A549 (cell line): ENCODE measurements at regions not wholly inside any gene's neighbourhood (a gene's known extent, or its start where the extent isn't known, plus 50 kb on each side); places are given as distances from the start of the nearest gene placed in this dataset.

Experiments
- ATAC-seq, 2 experiments: fragments of 200-7000 bp in 1 of 2; fragments of >200 bp in 1 of 2; cut with Nextera tagmentation in 1 of 2; cut with Tn5 transposase in 1 of 2; 3 replicates each; pipeline versions ENCODE4 v1.8.0 to v1.9.1; 2018 to 2020; ENCODE audit warnings: mild to moderate bottlenecking in 1 of 2, moderate library complexity in 1 of 2
- CTCF ChIA-PET: fragments of 300-600 bp; sonication (Branson Sonifier 250); formaldehyde crosslinking; extraction: SDS; loops from one replicate; lab custom pipeline; 2021; ENCODE audit warnings: antibody characterized with exemption, inconsistent platforms; lab: Yijun Ruan, JAX
- POLR2A ChIA-PET: fragments of 350-600 bp; formaldehyde crosslinking; extraction: SDS; loops from one replicate; lab custom pipeline; 2021; ENCODE audit warnings: antibody characterized with exemption, inconsistent platforms; lab: Yijun Ruan, JAX
- DNase-seq, 2 experiments: peaks; one replicate each; pipeline versions ENCODE4 v3.0.0 to v3.0.0-alpha.2; 2011 to 2016; ENCODE audit warnings: low read depth in 1 of 2, low spot score in 1 of 2
- FAIRE-seq: peaks from 2 replicates; lab custom pipeline; 2011; peaks lifted over from hg19 to GRCh38; lab: Jason Lieb, UNC
- H3K27ac ChIP-seq, 2 experiments: fragments of >200 bp; sonication (Bioruptor Twin); formaldehyde crosslinking; 3 replicates each; pipeline ENCODE4 v1.5.1; 2016 to 2017
- H3K4me1 ChIP-seq: fragments of >200 bp; sonication (Bioruptor Twin); formaldehyde crosslinking; 3 replicates; pipeline ENCODE4 v1.6.1; 2016
- H3K4me2 ChIP-seq: fragments of >200 bp; sonication (Bioruptor Twin); formaldehyde crosslinking; 3 replicates; pipeline ENCODE4 v1.6.1; 2016
- H3K4me3 ChIP-seq: fragments of >200 bp; sonication (Bioruptor Twin); formaldehyde crosslinking; 3 replicates; pipeline ENCODE4 v1.5.1; 2016
- H3K9me3 ChIP-seq: fragments of >200 bp; sonication (Bioruptor Twin); formaldehyde crosslinking; 3 replicates; pipeline ENCODE4 v1.6.1; 2016
- BHLHE40 ChIP-seq: IDR thresholded peaks from 2 replicates; pipeline ENCODE4 v1.6.1; 2012; ENCODE audit warnings: low read depth, low read length, inconsistent platforms
- CBX2 ChIP-seq: fragments of 200-600 bp; sonication (generic); IDR thresholded peaks from 2 replicates; pipeline ENCODE4 v1.6.1; 2016; ENCODE audit warnings: low read depth, mild to moderate bottlenecking, borderline replicate concordance
- CHD4 ChIP-seq: fragments of 200-600 bp; sonication (generic); IDR thresholded peaks from 2 replicates; pipeline ENCODE4 v1.6.1; 2016; ENCODE audit warnings: antibody characterized with exemption, mild to moderate bottlenecking, borderline replicate concordance
- EP300 ChIP-seq, 2 experiments: fragments of >200 bp; sonication (Bioruptor Twin); formaldehyde crosslinking; IDR thresholded peaks; 2 replicates in 1 of 2; 3 replicates in 1 of 2; pipeline ENCODE4 v1.6.1; 2016 to 2017
- ESRRA ChIP-seq: fragments of 150-350 bp; IDR thresholded peaks from 2 replicates; pipeline ENCODE4 v1.6.1; 2014; ENCODE audit warnings: mild to moderate bottlenecking, low read length, borderline replicate concordance
- FOSL2 ChIP-seq, 2 experiments: fragments of 450-650 bp in 1 of 2; fragments of >200 bp in 1 of 2; sonication (Bioruptor Twin) in 1 of 2; formaldehyde crosslinking; IDR thresholded peaks; 2 replicates each; pipeline versions ENCODE4 v1.5.0 to v1.6.1; 2016 to 2020; ENCODE audit warnings: mild to moderate bottlenecking in 1 of 2, moderate library complexity in 1 of 2
- JUNB ChIP-seq: fragments of >200 bp; sonication (Bioruptor Twin); formaldehyde crosslinking; IDR thresholded peaks from 2 replicates; pipeline ENCODE4 v1.6.1; 2016
- KDM1A ChIP-seq: fragments of 200-600 bp; sonication (generic); IDR thresholded peaks from 2 replicates; pipeline ENCODE4 v1.6.1; 2016; ENCODE audit warnings: low read depth, mild to moderate bottlenecking
- MAFK ChIP-seq: fragments of 450-650 bp; IDR thresholded peaks from 2 replicates; pipeline ENCODE4 v1.6.1; 2014; ENCODE audit not compliant: partially characterized antibody
- MYC ChIP-seq: IDR thresholded peaks from 2 replicates; pipeline ENCODE4 v1.6.1; 2012; ENCODE audit warnings: mild to moderate bottlenecking, inconsistent platforms, low read length, improper control_type of control experiment, borderline replicate concordance
- NR3C1 ChIP-seq: fragments of >200 bp; sonication (Bioruptor Twin); formaldehyde crosslinking; IDR thresholded peaks from 3 replicates; pipeline ENCODE4 v1.6.1; 2017
- PHF8 ChIP-seq: fragments of 200-600 bp; sonication (generic); IDR thresholded peaks from 2 replicates; pipeline ENCODE4 v1.6.1; 2016; ENCODE audit warnings: low read depth, mild to moderate bottlenecking, antibody characterized with exemption, moderate library complexity, borderline replicate concordance
- POLR2AphosphoS2 ChIP-seq: conservative IDR thresholded peaks from 2 replicates; pipeline ENCODE4 v1.6.1; 2012; ENCODE audit warnings: low read length, improper control_type of control experiment, inconsistent platforms
- RAD21 ChIP-seq, 2 experiments: fragments of >200 bp in 1 of 2; sonication (Bioruptor Twin) in 1 of 2; formaldehyde crosslinking in 1 of 2; IDR thresholded peaks in 1 of 2; conservative IDR thresholded peaks in 1 of 2; 2 replicates in 1 of 2; 3 replicates in 1 of 2; pipeline ENCODE4 v1.6.1; 2012 to 2018; ENCODE audit warnings: inconsistent platforms in 1 of 2
- RFX5 ChIP-seq: fragments of 450-650 bp; IDR thresholded peaks from 2 replicates; pipeline ENCODE4 v1.7.1; 2014; ENCODE audit warnings: antibody characterized with exemption, mild to moderate bottlenecking, moderate library complexity
- RNF2 ChIP-seq: fragments of 200-600 bp; sonication (generic); IDR thresholded peaks from 2 replicates; pipeline ENCODE4 v1.6.1; 2016; ENCODE audit warnings: low read depth, mild to moderate bottlenecking, antibody characterized with exemption, moderate library complexity, borderline replicate concordance
- SREBF2 ChIP-seq: fragments of 450-650 bp; IDR thresholded peaks from 2 replicates; pipeline ENCODE4 v1.6.1; 2014; ENCODE audit warnings: mild to moderate bottlenecking, moderate library complexity
- TFCP2L1 ChIP-seq: fragments of 250-450 bp; sonication (Bioruptor Pico); IDR thresholded peaks from 2 replicates; pipeline ENCODE4 v1.5.0; 2021; ENCODE audit warnings: mild to moderate bottlenecking
- TP53 ChIP-seq: fragments of 250-450 bp; sonication (Bioruptor Pico); IDR thresholded peaks from 2 replicates; pipeline ENCODE4 v1.5.0; 2021; ENCODE audit warnings: mild to moderate bottlenecking, moderate library complexity
- ZC3H11A ChIP-seq: fragments of 450-650 bp; IDR thresholded peaks from 2 replicates; pipeline ENCODE4 v1.6.1; 2014; ENCODE audit warnings: antibody characterized with exemption, mild to moderate bottlenecking
- WGBS: methylation state at CpG from one replicate; pipeline ENCODE4 v1.1.6; 2017; ENCODE audit errors: missing lambda C conversion rate; 5-methylcytosine and 5-hydroxymethylcytosine counted together
- TF ChIP-seq, protein P1 (sequence below): fragments of >200 bp; sonication (Bioruptor Twin); formaldehyde crosslinking; IDR thresholded peaks from 3 replicates; pipeline ENCODE4 v1.6.1; 2016
- TF ChIP-seq, protein P2 (sequence below): fragments of 200-600 bp; sonication (generic); IDR thresholded peaks from 2 replicates; pipeline ENCODE4 v1.6.1; 2016; ENCODE audit warnings: antibody characterized with exemption, mild to moderate bottlenecking, moderate library complexity
- TF ChIP-seq, protein P3 (sequence below): fragments of 450-650 bp; IDR thresholded peaks from 2 replicates; pipeline ENCODE4 v1.6.1; 2014; ENCODE audit warnings: antibody characterized with exemption

DNA sequence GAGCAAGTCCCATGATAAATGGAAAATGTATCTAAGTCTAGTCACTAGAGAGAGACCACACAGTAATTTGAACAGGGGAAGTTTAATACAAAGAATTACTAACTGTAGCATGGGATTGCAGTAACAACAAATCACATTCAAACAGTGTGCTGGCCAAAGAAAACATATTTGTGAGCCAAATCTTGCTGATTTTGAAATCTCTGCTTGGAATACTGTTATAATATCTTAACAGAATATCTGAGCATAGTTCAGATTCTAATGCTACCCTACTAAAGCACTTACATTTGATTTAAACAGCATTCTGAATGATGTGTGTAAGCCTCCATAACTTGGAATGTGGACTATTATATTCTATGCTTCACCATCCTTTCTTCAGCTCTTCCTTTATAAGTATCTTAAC lies 270.0 kb upstream of the BRINP3 start:
- DNase-seq (no peak), ATAC-seq (no peak)
- H3K4me1 ChIP-seq: no peaks in the 10 kb centered on the region
- no peak overlapping the region for H3K27ac ChIP-seq
- ChIA-PET POLR2A (no interaction called here), CTCF (no interaction called here)
- no peaks in the 10 kb centered on the region for H3K9me3 ChIP-seq
- TF ChIP-seq, protein P1, sequence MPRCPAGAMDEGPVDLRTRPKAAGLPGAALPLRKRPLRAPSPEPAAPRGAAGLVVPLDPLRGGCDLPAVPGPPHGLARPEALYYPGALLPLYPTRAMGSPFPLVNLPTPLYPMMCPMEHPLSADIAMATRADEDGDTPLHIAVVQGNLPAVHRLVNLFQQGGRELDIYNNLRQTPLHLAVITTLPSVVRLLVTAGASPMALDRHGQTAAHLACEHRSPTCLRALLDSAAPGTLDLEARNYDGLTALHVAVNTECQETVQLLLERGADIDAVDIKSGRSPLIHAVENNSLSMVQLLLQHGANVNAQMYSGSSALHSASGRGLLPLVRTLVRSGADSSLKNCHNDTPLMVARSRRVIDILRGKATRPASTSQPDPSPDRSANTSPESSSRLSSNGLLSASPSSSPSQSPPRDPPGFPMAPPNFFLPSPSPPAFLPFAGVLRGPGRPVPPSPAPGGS: no peak
- no peak for TF ChIP-seq KDM1A
- TF ChIP-seq, all 56 proteins: peak for 0
- FAIRE-seq: no peak
- H3K4me2 ChIP-seq: no peak overlapping the region
- no peak overlapping the region for H3K4me3 ChIP-seq

DNA sequence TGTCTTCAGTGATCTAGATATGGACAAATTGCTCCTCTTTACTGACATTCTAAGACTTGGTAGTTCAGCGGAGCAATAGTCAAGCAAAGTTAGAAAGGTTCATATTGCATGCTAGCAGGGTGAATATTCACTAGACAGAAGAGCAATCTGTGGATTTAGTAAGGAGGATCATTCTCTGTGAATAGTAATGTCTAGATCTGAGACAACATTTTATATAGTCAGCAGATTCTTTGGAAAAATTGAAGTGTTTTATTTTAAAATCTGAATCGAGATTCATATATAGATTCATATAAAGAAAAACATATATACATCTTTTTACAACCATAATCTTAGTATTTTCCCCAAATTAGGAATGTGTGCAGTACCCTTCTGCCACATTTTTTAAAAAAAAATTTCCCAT lies 274.5 kb upstream of the BRINP3 start:
- Histone ChIP-seq H3K4me3 (no peak overlapping the region), H3K27ac (no peak overlapping the region), H3K9me3 (no peaks in the 10 kb centered on the region), H3K4me2 (no peak overlapping the region), H3K4me1 (no peaks in the 10 kb centered on the region)
- FAIRE-seq: no peak
- ChIA-PET POLR2A (no interaction called here), CTCF (no interaction called here)
- DNase-seq: no peak
- ATAC-seq: no peak
- TF ChIP-seq MAFK (peak; percentile 48), TP53 (CRISPR knock-in tag) (no peak), SREBF2 (no peak), PHF8 (no peak), RNF2 (no peak), CBX2 (no peak)
- WGBS: 39% methylated on average over 2 of the region's 2 CpGs

DNA sequence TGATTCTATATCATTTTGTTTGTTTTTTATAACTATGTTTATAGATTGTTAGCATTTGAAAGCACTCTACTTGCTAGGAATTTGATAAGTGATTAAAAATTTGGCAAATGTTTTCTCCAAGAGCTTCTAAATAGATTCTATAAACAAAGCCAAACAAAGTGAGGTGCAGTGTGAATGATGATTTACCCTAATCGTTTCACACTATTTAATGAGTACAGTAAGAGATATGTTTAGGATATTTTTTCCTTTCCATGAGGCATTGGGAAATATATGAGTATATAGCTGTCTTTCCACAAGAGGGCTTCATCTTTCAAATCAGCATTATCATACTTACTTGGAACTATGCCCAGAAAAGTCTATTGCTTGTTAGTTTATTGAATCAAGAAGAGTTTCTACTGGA lies 277.0 kb upstream of the BRINP3 start:
- 0% methylated on average over 1 of the region's 1 CpG for WGBS
- TF ChIP-seq CHD4 (no peak), FOSL2 (IDR thresholded peaks at IDR 0.05) (no peak), FOSL2 (CRISPR knock-in tag; IDR thresholded peaks at IDR 0.05) (no peak), NR3C1 (no peak), TFCP2L1 (no peak), BHLHE40 (no peak), MYC (no peak), RFX5 (no peak), JUNB (no peak), ZC3H11A (no peak), EP300 (IDR thresholded peaks at IDR 0.05) (no peak), ESRRA (no peak), POLR2AphosphoS2 (no peak), RAD21 (conservative IDR thresholded peaks at IDR 0.05 in 1 of 2, IDR thresholded peaks at IDR 0.05 in 1 of 2) (no peak)
- TF ChIP-seq, protein P2, sequence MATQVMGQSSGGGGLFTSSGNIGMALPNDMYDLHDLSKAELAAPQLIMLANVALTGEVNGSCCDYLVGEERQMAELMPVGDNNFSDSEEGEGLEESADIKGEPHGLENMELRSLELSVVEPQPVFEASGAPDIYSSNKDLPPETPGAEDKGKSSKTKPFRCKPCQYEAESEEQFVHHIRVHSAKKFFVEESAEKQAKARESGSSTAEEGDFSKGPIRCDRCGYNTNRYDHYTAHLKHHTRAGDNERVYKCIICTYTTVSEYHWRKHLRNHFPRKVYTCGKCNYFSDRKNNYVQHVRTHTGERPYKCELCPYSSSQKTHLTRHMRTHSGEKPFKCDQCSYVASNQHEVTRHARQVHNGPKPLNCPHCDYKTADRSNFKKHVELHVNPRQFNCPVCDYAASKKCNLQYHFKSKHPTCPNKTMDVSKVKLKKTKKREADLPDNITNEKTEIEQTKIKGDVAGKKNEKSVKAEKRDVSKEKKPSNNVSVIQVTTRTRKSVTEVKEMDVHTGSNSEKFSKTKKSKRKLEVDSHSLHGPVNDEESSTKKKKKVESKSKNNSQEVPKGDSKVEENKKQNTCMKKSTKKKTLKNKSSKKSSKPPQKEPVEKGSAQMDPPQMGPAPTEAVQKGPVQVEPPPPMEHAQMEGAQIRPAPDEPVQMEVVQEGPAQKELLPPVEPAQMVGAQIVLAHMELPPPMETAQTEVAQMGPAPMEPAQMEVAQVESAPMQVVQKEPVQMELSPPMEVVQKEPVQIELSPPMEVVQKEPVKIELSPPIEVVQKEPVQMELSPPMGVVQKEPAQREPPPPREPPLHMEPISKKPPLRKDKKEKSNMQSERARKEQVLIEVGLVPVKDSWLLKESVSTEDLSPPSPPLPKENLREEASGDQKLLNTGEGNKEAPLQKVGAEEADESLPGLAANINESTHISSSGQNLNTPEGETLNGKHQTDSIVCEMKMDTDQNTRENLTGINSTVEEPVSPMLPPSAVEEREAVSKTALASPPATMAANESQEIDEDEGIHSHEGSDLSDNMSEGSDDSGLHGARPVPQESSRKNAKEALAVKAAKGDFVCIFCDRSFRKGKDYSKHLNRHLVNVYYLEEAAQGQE: no peak
- TF ChIP-seq, protein P3, sequence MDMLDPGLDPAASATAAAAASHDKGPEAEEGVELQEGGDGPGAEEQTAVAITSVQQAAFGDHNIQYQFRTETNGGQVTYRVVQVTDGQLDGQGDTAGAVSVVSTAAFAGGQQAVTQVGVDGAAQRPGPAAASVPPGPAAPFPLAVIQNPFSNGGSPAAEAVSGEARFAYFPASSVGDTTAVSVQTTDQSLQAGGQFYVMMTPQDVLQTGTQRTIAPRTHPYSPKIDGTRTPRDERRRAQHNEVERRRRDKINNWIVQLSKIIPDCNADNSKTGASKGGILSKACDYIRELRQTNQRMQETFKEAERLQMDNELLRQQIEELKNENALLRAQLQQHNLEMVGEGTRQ: no peak
- Histone ChIP-seq H3K4me2 (no peak overlapping the region), H3K9me3 (no peaks in the 10 kb centered on the region), H3K4me1 (no peaks in the 10 kb centered on the region), H3K4me3 (no peak overlapping the region), H3K27ac (no peak overlapping the region)
- ATAC-seq (no peak), FAIRE-seq (no peak), DNase-seq (peak; percentile 1 to 26)
- CTCF ChIA-PET: no interaction called here
- POLR2A ChIA-PET: no interaction called here
